DMS 273 treated with DMSO at 0.1 percent for 48 hours (cell line): ENCODE measurements at regions not wholly inside any gene's neighbourhood (a gene's known extent, or its start where the extent isn't known, plus 50 kb on each side); places are given as distances from the start of the nearest gene placed in this dataset.

Experiments
- DNase-seq: peaks from one replicate; lab custom pipeline; 2025; lab: John Stamatoyannopoulos, UW

- no peak for DNase-seq
Observed at GRCh38 chr22:34434371-34434770, 514.1 kb upstream of the LARGE1 start.

GRCh38 chr22:34437140-34437539, 516.9 kb upstream of the LARGE1 start:
- no peak for DNase-seq

DNA sequence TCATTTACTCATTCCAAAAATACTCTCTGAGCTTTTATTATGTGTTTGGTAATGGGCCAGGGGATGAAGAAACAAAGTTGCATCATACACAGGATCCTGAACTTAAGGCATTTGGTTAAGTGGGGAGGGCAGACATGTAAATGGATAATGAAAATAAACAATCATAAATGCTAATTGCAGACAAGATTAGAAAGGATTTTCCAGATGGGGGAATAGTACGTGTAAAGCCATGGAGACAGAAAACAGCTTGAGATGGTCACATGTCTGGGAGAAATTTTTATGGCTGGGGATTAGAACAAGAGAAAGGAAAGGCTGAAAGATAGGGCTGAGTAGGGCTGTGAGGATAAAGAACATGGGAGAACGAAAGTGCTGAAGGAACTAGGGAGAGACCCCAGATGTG, 534.3 kb upstream of the LARGE1 start:
- no peak for DNase-seq

DNA sequence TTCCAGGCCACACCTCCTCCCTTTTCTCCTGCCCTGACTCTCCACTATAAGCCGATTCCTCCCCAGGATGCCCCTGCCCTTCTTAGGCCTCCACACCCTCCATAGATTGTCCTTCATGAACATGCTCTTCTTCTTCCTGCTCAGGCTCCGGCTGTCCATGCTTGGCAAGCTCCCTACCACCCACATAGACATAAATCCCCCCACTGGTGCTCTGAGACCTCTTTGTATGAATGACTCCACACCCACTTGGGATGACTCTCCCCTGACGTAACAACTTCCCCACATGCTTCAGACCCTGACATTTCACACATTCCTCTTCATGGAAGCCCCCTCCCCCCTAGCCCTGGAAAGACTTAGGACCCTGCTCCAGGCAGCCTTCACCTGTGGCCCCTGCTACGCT, 542.5 kb upstream of the LARGE1 start:
- DNase-seq = no peak

- DNase-seq = no peak
Observed at GRCh38 chr22:34475886-34476285, 555.6 kb upstream of the LARGE1 start.

DNA sequence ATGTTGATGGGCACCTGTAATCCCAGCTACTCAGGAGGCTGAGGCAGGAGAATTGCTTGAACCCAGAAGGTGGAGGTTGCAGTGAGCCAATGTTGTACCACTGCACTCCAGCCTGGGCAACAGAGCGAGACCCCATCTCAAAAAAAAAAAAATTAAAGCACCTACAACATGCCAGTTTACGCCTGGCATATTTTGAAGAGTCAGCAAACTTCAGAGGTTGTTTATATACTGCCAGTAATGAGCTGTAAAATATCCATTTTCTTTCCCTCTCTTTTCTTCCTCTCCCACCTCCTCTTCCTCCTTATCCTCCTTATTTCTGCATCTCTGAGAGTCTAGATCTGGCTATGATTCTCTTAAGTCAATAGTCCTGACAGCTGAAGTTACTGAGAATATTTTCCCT, 556.5 kb upstream of the LARGE1 start:
- DNase-seq = no peak

DNA sequence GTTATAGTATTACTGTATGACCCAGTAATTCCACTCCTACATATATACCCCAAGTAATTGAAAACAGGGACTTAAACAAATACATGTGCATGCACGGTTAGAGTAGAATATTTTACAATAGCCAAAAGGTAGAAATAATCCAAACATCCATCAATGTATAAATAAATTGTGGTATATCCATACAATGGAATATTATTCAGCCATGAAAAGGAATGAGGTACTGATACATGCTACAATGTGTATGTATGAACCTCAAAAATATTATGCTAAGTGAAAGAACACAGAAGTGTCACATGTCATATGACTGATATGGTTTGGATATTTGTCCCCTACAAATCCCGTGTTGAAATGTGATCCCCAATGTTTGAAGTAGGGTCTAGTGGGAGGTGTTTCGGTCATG, 560.8 kb upstream of the LARGE1 start:
- no peak for DNase-seq

GRCh38 chr22:34486381-34486780, 566.1 kb upstream of the LARGE1 start:
- no peak for DNase-seq

- no peak for DNase-seq
Observed at GRCh38 chr22:34489861-34490260, 569.6 kb upstream of the LARGE1 start.

DNA sequence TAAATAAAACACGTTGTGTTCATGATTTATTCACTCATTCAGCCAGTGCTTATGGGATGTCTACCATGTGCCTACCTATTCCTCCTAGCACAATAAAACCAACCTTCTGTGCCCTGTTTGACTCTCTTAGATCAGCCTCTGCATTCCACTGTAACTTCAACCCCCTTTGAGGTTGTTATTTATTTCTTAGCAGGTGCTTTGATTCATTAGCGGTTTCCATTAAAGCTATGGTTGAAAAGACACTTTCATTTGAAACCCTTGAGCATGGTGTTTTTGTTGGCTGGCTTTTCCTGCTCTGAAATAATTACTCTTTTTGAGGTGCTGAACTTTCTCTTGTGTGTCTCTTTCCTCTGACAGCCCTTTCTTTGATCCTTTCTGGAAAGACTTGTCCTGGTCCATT, 570.6 kb upstream of the LARGE1 start:
- DNase-seq = no peak

GRCh38 chr22:34493486-34493885, 572.5 kb upstream of the ISX start:
- no peak for DNase-seq

DNA sequence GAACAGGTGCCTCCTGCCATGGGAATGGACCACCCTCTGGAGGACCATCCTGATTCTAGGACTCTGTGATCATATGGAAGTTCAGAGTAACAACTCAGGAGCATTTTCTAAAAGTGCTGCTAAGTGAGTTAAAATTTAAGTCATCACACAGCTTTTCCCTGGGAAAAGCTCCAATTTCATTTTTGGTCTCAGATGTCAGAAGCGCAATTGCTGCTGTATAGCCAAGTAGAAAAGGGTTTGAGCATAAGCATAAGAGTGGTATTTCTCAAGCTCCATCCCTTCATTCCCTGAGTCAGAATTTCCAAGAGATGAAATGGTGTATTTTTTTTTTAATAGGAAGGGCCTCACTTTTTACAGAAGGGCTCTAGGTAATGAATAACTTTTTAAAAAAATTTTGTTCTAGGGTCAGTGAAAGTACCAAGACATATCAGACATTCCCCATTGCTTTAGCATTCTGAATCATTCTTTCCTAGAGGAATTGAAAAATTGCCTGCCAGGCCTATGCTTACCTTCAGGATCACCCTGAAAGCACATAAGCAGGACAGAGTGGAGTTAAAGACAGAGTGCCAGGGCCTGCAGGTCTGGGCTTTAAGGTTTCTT, 564.5 kb upstream of the ISX start:
- DNase-seq = no peak

GRCh38 chr22:34502821-34503220, 563.1 kb upstream of the ISX start:
- DNase-seq = no peak

- no peak for DNase-seq
Observed at GRCh38 chr22:34508797-34509196, 557.2 kb upstream of the ISX start.

DNA sequence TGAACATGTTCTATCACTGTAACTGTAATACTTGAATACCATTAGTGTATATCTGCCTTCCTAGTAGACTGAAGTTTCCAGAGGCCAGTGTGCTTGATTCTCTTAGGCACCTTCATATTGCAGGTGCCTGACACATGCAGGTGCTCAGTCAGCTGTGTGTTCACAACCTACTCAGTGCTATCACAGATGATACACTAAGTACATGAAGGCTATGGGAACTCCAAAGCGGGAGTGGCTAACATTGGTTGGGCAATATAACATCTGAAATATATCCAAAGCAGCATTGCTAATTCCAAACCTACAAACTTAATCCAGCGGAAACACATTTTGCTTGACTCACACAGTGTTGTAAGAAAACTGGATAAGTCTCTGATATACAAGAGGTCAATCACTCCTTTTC, 539.3 kb upstream of the ISX start:
- no peak for DNase-seq

DNA sequence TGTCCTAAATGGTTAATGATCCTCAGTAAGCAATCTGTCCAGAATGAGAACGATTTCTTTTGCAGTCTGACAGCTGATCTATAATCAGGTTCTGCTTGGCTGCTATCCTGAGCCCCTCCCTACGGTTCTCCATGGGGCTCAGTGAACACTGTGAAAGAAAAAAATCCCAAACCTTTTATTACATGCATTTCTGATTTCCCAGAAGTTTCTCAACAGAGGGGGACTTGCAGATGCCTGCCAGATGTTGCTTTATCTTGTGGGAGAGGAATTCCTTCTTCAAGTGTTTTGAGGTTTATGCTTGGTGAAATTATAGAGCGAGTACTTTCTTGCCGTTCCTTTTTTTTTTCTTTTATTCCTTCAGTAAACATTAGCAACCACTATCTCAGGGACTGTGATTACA, 531.9 kb upstream of the ISX start:
- no peak for DNase-seq

- DNase-seq = no peak
Observed at GRCh38 chr22:34567367-34567766, 498.6 kb upstream of the ISX start.

- no peak for DNase-seq
Observed at GRCh38 chr22:34570408-34570807, 495.6 kb upstream of the ISX start.

- no peak for DNase-seq
Observed at GRCh38 chr22:34579519-34579918, 486.4 kb upstream of the ISX start.

DNA sequence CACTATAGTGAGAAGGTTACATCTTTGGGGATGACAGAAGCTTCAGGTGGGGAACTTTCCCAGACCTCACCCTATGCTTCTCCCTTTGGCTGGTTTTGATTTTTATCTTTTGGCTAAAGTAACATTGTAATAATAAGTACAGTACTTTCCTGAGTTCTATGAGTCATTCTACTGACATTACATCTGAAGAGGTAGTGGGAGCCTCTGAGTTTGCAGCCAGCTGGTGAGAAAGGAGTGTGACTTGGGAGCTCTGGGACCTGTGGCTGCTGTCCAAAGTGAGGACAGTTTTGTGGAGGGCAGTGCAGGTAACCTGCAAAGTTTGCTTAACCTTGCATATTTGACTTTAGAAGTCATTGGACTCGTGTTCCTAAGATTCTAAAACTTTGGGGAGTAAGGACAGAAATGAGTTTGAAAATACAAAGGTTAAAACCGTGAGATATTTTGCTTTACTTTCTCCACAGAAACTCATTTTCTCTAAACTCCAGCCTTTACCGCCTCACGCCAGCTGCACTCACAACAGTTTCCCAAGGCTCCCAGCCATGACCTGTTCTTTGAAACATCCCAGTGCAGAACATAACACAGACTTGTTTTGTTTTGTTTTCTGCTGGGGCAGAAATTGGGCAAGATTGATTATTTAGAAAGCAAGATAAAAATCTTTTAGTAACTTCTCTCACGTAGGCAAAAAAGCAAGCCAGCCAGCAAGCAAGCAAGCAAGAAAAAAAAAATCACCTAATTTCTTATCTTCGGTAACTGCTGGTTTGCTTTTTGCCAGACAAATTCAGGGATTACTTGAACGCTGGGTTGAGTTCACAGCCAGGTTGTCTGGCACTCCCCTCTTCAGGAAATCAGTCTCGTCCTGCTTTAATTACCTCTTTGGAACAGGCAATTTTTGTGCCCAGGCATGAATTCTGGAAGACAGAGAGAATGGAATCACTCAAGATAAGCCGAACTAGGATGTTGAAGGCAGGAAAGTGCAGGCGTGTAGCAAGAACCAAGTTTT, 478.3 kb upstream of the ISX start:
- DNase-seq = no peak

DNA sequence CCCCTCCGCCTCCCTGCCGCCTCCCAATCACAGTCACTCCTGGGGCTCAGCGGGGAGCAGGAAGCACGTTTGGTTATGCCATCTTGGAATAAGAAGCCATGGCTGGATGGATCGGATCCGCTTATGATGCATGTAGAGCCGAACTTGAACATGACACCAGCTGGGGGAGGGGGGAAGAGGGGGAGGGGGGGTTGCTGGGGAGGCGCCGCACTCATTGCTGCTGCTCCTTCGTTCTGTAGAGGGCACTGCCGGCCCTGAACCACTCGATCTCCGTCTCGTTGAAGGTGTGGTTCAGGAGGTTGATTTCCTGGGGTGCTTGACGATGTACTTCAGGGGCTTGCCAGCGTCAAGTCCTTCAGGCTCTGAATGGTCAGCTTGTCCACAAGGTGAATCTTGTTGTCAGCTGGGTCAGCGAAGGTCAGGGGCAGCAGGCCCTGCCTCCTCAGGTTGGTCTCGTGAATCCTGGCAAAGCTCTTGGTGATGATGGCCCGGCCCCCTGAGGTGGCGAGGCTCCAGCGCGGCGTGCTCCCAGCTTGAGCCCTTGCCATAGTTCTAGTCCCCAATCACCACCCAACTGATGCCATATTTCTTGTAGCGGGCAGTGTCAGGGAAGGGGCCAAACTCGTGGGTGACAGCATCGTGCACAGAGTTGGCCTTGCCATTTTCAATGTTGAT, 476.9 kb upstream of the ISX start:
- DNase-seq = no peak

GRCh38 chr22:34592123-34592740, 473.7 kb upstream of the ISX start:
- no peak for DNase-seq

DNA sequence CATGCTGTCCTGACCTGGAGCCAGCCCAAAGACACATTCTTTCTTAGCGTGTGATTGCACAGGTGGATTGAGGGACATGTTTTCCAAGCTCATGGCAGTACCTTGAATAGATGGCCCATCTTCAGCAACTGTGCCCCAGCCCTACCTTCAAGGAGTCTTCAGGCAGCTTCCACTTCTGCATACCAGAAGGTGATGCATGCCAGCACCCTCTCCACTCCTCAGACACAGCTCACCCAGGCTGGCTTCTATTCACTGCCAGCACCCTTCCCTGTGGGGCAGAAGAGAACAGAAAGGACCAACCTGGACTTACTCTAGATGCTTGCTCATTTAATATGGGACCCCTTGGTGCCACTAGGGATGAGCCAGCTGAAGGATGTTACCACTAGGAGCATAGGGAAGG, 466.4 kb upstream of the ISX start:
- no peak for DNase-seq
